ENCODE measurements at regions not wholly inside any gene's neighbourhood (a gene's known extent, or its start where the extent isn't known, plus 50 kb on each side); places are given as distances from the start of the nearest gene placed in this dataset.

DNA sequence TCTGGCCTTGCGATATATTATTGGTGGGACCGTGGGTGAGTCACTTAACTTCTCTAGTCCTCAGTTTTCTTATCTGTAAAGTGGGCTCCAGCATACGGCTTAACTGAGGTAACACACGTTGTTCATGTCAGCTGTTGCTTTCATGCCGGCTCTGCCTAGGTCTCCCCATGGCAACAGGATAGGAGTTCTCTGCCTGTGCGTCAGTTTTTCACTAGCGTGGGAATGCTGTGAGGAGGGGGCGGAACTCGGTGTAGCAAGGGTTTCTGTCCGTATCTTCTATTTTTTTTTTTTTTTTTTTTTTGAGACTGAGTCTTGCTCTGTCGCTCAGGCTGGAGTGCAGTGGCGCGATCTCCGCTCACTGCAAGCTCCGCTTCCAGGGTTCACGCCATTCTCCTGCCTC lies 758.5 kb upstream of the RBFOX1 start (continued):
- TF ChIP-seq, protein P1, sequence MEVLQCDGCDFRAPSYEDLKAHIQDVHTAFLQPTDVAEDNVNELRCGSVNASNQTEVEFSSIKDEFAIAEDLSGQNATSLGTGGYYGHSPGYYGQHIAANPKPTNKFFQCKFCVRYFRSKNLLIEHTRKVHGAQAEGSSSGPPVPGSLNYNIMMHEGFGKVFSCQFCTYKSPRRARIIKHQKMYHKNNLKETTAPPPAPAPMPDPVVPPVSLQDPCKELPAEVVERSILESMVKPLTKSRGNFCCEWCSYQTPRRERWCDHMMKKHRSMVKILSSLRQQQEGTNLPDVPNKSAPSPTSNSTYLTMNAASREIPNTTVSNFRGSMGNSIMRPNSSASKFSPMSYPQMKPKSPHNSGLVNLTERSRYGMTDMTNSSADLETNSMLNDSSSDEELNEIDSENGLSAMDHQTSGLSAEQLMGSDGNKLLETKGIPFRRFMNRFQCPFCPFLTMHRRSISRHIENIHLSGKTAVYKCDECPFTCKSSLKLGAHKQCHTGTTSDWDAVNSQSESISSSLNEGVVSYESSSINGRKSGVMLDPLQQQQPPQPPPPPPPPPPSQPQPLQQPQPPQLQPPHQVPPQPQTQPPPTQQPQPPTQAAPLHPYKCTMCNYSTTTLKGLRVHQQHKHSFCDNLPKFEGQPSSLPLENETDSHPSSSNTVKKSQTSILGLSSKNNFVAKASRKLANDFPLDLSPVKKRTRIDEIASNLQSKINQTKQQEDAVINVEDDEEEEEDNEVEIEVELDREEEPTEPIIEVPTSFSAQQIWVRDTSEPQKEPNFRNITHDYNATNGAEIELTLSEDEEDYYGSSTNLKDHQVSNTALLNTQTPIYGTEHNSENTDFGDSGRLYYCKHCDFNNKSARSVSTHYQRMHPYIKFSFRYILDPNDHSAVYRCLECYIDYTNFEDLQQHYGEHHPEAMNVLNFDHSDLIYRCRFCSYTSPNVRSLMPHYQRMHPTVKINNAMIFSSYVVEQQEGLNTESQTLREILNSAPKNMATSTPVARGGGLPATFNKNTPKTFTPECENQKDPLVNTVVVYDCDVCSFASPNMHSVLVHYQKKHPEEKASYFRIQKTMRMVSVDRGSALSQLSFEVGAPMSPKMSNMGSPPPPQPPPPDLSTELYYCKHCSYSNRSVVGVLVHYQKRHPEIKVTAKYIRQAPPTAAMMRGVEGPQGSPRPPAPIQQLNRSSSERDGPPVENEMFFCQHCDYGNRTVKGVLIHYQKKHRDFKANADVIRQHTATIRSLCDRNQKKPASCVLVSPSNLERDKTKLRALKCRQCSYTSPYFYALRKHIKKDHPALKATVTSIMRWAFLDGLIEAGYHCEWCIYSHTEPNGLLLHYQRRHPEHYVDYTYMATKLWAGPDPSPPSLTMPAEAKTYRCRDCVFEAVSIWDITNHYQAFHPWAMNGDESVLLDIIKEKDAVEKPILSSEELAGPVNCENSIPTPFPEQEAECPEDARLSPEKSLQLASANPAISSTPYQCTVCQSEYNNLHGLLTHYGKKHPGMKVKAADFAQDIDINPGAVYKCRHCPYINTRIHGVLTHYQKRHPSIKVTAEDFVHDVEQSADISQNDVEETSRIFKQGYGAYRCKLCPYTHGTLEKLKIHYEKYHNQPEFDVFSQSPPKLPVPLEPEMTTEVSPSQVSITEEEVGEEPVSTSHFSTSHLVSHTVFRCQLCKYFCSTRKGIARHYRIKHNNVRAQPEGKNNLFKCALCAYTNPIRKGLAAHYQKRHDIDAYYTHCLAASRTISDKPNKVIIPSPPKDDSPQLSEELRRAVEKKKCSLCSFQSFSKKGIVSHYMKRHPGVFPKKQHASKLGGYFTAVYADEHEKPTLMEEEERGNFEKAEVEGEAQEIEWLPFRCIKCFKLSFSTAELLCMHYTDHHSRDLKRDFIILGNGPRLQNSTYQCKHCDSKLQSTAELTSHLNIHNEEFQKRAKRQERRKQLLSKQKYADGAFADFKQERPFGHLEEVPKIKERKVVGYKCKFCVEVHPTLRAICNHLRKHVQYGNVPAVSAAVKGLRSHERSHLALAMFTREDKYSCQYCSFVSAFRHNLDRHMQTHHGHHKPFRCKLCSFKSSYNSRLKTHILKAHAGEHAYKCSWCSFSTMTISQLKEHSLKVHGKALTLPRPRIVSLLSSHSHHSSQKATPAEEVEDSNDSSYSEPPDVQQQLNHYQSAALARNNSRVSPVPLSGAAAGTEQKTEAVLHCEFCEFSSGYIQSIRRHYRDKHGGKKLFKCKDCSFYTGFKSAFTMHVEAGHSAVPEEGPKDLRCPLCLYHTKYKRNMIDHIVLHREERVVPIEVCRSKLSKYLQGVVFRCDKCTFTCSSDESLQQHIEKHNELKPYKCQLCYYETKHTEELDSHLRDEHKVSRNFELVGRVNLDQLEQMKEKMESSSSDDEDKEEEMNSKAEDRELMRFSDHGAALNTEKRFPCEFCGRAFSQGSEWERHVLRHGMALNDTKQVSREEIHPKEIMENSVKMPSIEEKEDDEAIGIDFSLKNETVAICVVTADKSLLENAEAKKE (CRISPR knock-in tag; IDR thresholded peaks at IDR 0.05) = no peak
- TF ChIP-seq EZH2phosphoT487 (IDR thresholded peaks at IDR 0.05; ENCODE audit: unreplicated experiment) (no peak), EZH2 (IDR thresholded peaks at IDR 0.05; ENCODE audit: low read depth, unreplicated experiment) (no peak), ZNF331 (CRISPR knock-in tag; IDR thresholded peaks at IDR 0.05; ENCODE audit: low read depth) (no peak), STAT1 (IDR thresholded peaks at IDR 0.05; ENCODE audit: unreplicated experiment) (no peak), NANOG (IDR thresholded peaks at IDR 0.05; ENCODE audit: borderline replicate concordance) (no peak), ZNF114 (CRISPR knock-in tag; IDR thresholded peaks at IDR 0.05) (no peak)
- TF ChIP-seq, protein P2, sequence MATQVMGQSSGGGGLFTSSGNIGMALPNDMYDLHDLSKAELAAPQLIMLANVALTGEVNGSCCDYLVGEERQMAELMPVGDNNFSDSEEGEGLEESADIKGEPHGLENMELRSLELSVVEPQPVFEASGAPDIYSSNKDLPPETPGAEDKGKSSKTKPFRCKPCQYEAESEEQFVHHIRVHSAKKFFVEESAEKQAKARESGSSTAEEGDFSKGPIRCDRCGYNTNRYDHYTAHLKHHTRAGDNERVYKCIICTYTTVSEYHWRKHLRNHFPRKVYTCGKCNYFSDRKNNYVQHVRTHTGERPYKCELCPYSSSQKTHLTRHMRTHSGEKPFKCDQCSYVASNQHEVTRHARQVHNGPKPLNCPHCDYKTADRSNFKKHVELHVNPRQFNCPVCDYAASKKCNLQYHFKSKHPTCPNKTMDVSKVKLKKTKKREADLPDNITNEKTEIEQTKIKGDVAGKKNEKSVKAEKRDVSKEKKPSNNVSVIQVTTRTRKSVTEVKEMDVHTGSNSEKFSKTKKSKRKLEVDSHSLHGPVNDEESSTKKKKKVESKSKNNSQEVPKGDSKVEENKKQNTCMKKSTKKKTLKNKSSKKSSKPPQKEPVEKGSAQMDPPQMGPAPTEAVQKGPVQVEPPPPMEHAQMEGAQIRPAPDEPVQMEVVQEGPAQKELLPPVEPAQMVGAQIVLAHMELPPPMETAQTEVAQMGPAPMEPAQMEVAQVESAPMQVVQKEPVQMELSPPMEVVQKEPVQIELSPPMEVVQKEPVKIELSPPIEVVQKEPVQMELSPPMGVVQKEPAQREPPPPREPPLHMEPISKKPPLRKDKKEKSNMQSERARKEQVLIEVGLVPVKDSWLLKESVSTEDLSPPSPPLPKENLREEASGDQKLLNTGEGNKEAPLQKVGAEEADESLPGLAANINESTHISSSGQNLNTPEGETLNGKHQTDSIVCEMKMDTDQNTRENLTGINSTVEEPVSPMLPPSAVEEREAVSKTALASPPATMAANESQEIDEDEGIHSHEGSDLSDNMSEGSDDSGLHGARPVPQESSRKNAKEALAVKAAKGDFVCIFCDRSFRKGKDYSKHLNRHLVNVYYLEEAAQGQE (IDR thresholded peaks at IDR 0.05; ENCODE audit: unreplicated experiment) = no peak
